ENCODE measurements at regions not wholly inside any gene's neighbourhood (a gene's known extent, or its start where the extent isn't known, plus 50 kb on each side); places are given as distances from the start of the nearest gene placed in this dataset.

GRCh38 chr2:56100791-56101312 is 82.9 kb upstream of the CCDC85A start:
- in situ Hi-C loops (cut with MboI; ENCODE audit: low pct_ligation_motif_present in 1 of 4, low pct_unique_long_range_greater_than_20kb in 1 of 4, low sequenced_read_pairs in 3 of 4) (no loop called here), intact Hi-C loops (cut with DNase I; ENCODE audit: low total_unique reads) (no loop called here)
- Histone ChIP-seq H3K36me3 (no peaks in the 10 kb centered on the region), H3K9me3 (no peaks in the 10 kb centered on the region), H3K27ac (no peak overlapping the region), H3K4me1 (no peaks in the 10 kb centered on the region), H3K27me3 (no peaks in the 10 kb centered on the region), H3K4me3 (no peak overlapping the region)
- no peak for DNase-seq
- TF ChIP-seq, protein P1, sequence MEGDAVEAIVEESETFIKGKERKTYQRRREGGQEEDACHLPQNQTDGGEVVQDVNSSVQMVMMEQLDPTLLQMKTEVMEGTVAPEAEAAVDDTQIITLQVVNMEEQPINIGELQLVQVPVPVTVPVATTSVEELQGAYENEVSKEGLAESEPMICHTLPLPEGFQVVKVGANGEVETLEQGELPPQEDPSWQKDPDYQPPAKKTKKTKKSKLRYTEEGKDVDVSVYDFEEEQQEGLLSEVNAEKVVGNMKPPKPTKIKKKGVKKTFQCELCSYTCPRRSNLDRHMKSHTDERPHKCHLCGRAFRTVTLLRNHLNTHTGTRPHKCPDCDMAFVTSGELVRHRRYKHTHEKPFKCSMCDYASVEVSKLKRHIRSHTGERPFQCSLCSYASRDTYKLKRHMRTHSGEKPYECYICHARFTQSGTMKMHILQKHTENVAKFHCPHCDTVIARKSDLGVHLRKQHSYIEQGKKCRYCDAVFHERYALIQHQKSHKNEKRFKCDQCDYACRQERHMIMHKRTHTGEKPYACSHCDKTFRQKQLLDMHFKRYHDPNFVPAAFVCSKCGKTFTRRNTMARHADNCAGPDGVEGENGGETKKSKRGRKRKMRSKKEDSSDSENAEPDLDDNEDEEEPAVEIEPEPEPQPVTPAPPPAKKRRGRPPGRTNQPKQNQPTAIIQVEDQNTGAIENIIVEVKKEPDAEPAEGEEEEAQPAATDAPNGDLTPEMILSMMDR (IDR thresholded peaks at IDR 0.05) = no peak
- TF ChIP-seq POLR2A (IDR thresholded peaks at IDR 0.05) (no peak), POLR2AphosphoS5 (IDR thresholded peaks at IDR 0.05) (no peak), EP300 (IDR thresholded peaks at IDR 0.05; ENCODE audit: low read depth) (no peak)
- 91 to 93% methylated on average over 1 of the region's 1 CpG for WGBS, 2 donors (ENCODE audit: low coverage in 1 of 2)

- no peaks in the 10 kb centered on the region for H3K36me3 ChIP-seq
- in situ Hi-C loops (cut with MboI; ENCODE audit: low pct_ligation_motif_present in 1 of 4, low pct_unique_long_range_greater_than_20kb in 1 of 4, low sequenced_read_pairs in 3 of 4) (no loop called here), intact Hi-C loops (cut with DNase I; ENCODE audit: low total_unique reads) (no loop called here)
- no peak overlapping the region for H3K4me3 ChIP-seq
- DNase-seq = no peak
- H3K9me3 ChIP-seq = no peaks in the 10 kb centered on the region
- H3K27me3 ChIP-seq = no peaks in the 10 kb centered on the region
- no peaks in the 10 kb centered on the region for H3K4me1 ChIP-seq
- TF ChIP-seq EP300 (IDR thresholded peaks at IDR 0.05; ENCODE audit: low read depth) = no peak
- no peak for TF ChIP-seq POLR2A (IDR thresholded peaks at IDR 0.05)
- TF ChIP-seq POLR2AphosphoS5 (IDR thresholded peaks at IDR 0.05) = no peak
- TF ChIP-seq, protein P1 (IDR thresholded peaks at IDR 0.05) = no peak
- no peak overlapping the region for H3K27ac ChIP-seq
- WGBS, 2 donors (ENCODE audit: low coverage in 1 of 2) = 0% methylated on average over 1 of the region's 1 CpG
Observed at GRCh38 chr2:56102098-56102497, 81.7 kb upstream of the CCDC85A start.

- Histone ChIP-seq H3K9me3 (no peaks in the 10 kb centered on the region), H3K27me3 (no peaks in the 10 kb centered on the region), H3K36me3 (no peaks in the 10 kb centered on the region), H3K27ac (no peak overlapping the region), H3K4me1 (no peaks in the 10 kb centered on the region), H3K4me3 (no peak overlapping the region)
- in situ Hi-C loops (cut with MboI; ENCODE audit: low pct_ligation_motif_present in 1 of 4, low pct_unique_long_range_greater_than_20kb in 1 of 4, low sequenced_read_pairs in 3 of 4) (no loop called here), intact Hi-C loops (cut with DNase I; ENCODE audit: low total_unique reads) (no loop called here)
- no peak for DNase-seq
- TF ChIP-seq, protein P1 (IDR thresholded peaks at IDR 0.05) = no peak
- no peak for TF ChIP-seq POLR2A (IDR thresholded peaks at IDR 0.05)
- 93 to 100% methylated on average over 1 to 2 of the region's 2 CpGs for WGBS, 2 donors (ENCODE audit: low coverage in 1 of 2)
Observed at GRCh38 chr2:56102866-56103265, 80.9 kb upstream of the CCDC85A start.

DNA sequence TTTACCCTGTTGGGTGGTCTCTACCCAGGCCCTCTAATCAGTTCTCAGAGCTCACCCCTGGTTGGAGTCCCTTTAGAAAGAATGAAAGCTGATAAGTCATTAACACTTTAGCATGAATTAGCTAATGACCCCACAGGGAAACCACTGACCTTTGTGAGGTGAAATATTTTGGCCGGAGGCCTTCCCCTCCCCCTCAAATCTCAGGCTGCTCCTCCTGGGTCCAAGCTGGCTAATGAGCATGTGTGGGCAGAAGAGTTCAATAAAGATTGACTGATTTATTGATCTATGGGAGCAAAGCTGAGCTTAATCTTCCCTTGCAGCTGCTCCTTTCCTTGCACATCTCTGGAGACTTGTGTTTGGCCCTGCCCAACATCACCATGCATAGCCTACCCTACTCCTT is 78.8 kb upstream of the CCDC85A start:
- WGBS, 2 donors (ENCODE audit: low coverage in 1 of 2) = 90% methylated on average over 1 of the region's 1 CpG; no CpG with 5 or more reads in 1 of the 2 donors
- intact Hi-C loops (cut with DNase I; ENCODE audit: low total_unique reads) = no loop called here
- DNase-seq = no peak
- H3K4me1 ChIP-seq = no peaks in the 10 kb centered on the region
- H3K4me3 ChIP-seq = no peak overlapping the region
- TF ChIP-seq EP300 (IDR thresholded peaks at IDR 0.05; ENCODE audit: low read depth) = no peak
- TF ChIP-seq POLR2A (IDR thresholded peaks at IDR 0.05) = no peak
- TF ChIP-seq, protein P1 (IDR thresholded peaks at IDR 0.05) = no peak
- TF ChIP-seq POLR2AphosphoS5 (IDR thresholded peaks at IDR 0.05) = no peak
- H3K27ac ChIP-seq = no peak overlapping the region
- H3K36me3 ChIP-seq = no peaks in the 10 kb centered on the region
- in situ Hi-C loops (cut with MboI; ENCODE audit: low pct_ligation_motif_present in 1 of 4, low pct_unique_long_range_greater_than_20kb in 1 of 4, low sequenced_read_pairs in 3 of 4) = no loop called here
- H3K27me3 ChIP-seq = no peaks in the 10 kb centered on the region
- H3K9me3 ChIP-seq = no peaks in the 10 kb centered on the region

Measured in transverse colon (tissue), 4 donors.